HCT116 (cell line): ENCODE measurements at regions not wholly inside any gene's neighbourhood (a gene's known extent, or its start where the extent isn't known, plus 50 kb on each side); places are given as distances from the start of the nearest gene placed in this dataset.

Experiments
- ATF3 ChIP-seq: IDR thresholded peaks from 2 replicates; pipeline ENCODE4 v1.6.1; 2012
- CTCF ChIP-seq, 3 experiments: fragments of 200-600 bp in 1 of 3; sonication (generic) in 1 of 3; IDR thresholded peaks in 2 of 3; conservative IDR thresholded peaks in 1 of 3; 2 replicates each; pipeline ENCODE4 v1.5.1; 2012 to 2017; ENCODE audit warnings: low read depth in 2 of 3, low read length in 2 of 3, antibody characterized with exemption in 1 of 3, borderline replicate concordance in 1 of 3, control low read depth in 1 of 3, mild to moderate bottlenecking in 1 of 3, mixed read lengths in 1 of 3, mixed run types in 1 of 3, moderate library complexity in 1 of 3; ENCODE audit not compliant: insufficient read depth in 1 of 3
- ELF1 ChIP-seq: IDR thresholded peaks from 2 replicates; pipeline ENCODE4 v1.6.1; 2012; ENCODE audit warnings: low read depth, borderline replicate concordance
- EZH2 ChIP-seq: fragments of 200-600 bp; sonication (generic); IDR thresholded peaks from 2 replicates; pipeline ENCODE4 v1.6.1; 2017; ENCODE audit warnings: antibody characterized with exemption, mixed run types
- EZH2phosphoT487 ChIP-seq: fragments of 200-600 bp; IDR thresholded peaks from 2 replicates; pipeline ENCODE4 v1.6.1; 2018; ENCODE audit warnings: antibody characterized with exemption, borderline replicate concordance
- JUND ChIP-seq: IDR thresholded peaks from 2 replicates; pipeline ENCODE4 v1.6.1; 2012
- POLR2A ChIP-seq: IDR thresholded peaks from 2 replicates; pipeline ENCODE4 v1.7.0; 2011; ENCODE audit warnings: borderline replicate concordance; ENCODE audit not compliant: insufficient read depth, insufficient read length; ENCODE audit errors: extremely low read depth
- POLR2AphosphoS5 ChIP-seq: IDR thresholded peaks from 2 replicates; pipeline ENCODE4 v1.6.1; 2011; ENCODE audit warnings: mild to moderate bottlenecking, low read depth, low read length, moderate library complexity
- RAD21 ChIP-seq: IDR thresholded peaks from 2 replicates; pipeline ENCODE4 v1.6.1; 2012; ENCODE audit warnings: low read depth, mild to moderate bottlenecking
- SIN3A ChIP-seq: IDR thresholded peaks from 2 replicates; pipeline ENCODE4 v1.6.1; 2012; ENCODE audit warnings: low read depth
- TCF7L2 ChIP-seq: IDR thresholded peaks from 2 replicates; pipeline ENCODE4 v1.7.0; 2011; ENCODE audit warnings: borderline replicate concordance, inconsistent platforms; ENCODE audit not compliant: insufficient read depth, insufficient read length; ENCODE audit errors: extremely low read depth
- ZNF274 ChIP-seq: fragments of 200-500 bp; sonication (Bioruptor generic); IDR thresholded peaks from 2 replicates; pipeline ENCODE4 v1.6.1; 2014; ENCODE audit warnings: mild to moderate bottlenecking, low read depth, low read length, inconsistent platforms
- TF ChIP-seq, protein P1 (sequence below): IDR thresholded peaks from 2 replicates; pipeline ENCODE4 v1.6.1; 2012; ENCODE audit warnings: low read depth

- TF ChIP-seq SIN3A = no peak
- TF ChIP-seq POLR2A = no peak
- no peak for TF ChIP-seq EZH2
- no peak for TF ChIP-seq CTCF (IDR thresholded peaks at IDR 0.05 in 2 of 3, conservative IDR thresholded peaks at IDR 0.05 in 1 of 3; ENCODE audit: borderline replicate concordance in 1 of 3, insufficient read depth in 1 of 3, low read depth in 2 of 3, low read length in 2 of 3)
- TF ChIP-seq ZNF274 = no peak
- no peak for TF ChIP-seq JUND
- TF ChIP-seq, protein P1, sequence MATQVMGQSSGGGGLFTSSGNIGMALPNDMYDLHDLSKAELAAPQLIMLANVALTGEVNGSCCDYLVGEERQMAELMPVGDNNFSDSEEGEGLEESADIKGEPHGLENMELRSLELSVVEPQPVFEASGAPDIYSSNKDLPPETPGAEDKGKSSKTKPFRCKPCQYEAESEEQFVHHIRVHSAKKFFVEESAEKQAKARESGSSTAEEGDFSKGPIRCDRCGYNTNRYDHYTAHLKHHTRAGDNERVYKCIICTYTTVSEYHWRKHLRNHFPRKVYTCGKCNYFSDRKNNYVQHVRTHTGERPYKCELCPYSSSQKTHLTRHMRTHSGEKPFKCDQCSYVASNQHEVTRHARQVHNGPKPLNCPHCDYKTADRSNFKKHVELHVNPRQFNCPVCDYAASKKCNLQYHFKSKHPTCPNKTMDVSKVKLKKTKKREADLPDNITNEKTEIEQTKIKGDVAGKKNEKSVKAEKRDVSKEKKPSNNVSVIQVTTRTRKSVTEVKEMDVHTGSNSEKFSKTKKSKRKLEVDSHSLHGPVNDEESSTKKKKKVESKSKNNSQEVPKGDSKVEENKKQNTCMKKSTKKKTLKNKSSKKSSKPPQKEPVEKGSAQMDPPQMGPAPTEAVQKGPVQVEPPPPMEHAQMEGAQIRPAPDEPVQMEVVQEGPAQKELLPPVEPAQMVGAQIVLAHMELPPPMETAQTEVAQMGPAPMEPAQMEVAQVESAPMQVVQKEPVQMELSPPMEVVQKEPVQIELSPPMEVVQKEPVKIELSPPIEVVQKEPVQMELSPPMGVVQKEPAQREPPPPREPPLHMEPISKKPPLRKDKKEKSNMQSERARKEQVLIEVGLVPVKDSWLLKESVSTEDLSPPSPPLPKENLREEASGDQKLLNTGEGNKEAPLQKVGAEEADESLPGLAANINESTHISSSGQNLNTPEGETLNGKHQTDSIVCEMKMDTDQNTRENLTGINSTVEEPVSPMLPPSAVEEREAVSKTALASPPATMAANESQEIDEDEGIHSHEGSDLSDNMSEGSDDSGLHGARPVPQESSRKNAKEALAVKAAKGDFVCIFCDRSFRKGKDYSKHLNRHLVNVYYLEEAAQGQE = no peak
- no peak for TF ChIP-seq POLR2AphosphoS5
- no peak for TF ChIP-seq TCF7L2
- TF ChIP-seq ELF1 = no peak
- no peak for TF ChIP-seq EZH2phosphoT487
- TF ChIP-seq RAD21 = no peak
- TF ChIP-seq ATF3 = no peak
Observed at GRCh38 chr3:26256224-26256623, 366.3 kb upstream of the LRRC3B start.
